GM12878 (cell line): ENCODE measurements at regions not wholly inside any gene's neighbourhood (a gene's known extent, or its start where the extent isn't known, plus 50 kb on each side); places are given as distances from the start of the nearest gene placed in this dataset.

Source experiments
- ATAC-seq: fragments of 200-7000 bp; cut with Tn5 transposase; 3 replicates; pipeline ENCODE4 v1.9.1; 2020; ENCODE audit warnings: mild to moderate bottlenecking, moderate library complexity
- BruUV-seq: library from RNA; stranded (reverse); fragments of 400-500 nt; replicated peaks from 2 replicates; lab custom pipeline; 2021; lab: Mats Ljungman, UMichigan
- CTCF ChIA-PET: fragments of 300-600 bp; sonication (Branson Sonifier 250); formaldehyde crosslinking; extraction: SDS; loops from one replicate; lab custom pipeline; 2021; ENCODE audit warnings: inconsistent platforms; lab: Yijun Ruan, JAX
- POLR2A ChIA-PET: fragments of 350-600 bp; formaldehyde crosslinking; extraction: SDS; loops from one replicate; lab custom pipeline; 2021; ENCODE audit warnings: inconsistent platforms; lab: Charles Lee
- RAD21 ChIA-PET: fragments of 300-600 bp; sonication (Branson Sonifier 250); formaldehyde crosslinking; loops from one replicate; lab custom pipeline; 2023; ENCODE audit warnings: antibody characterized with exemption; ENCODE audit not compliant: unreplicated experiment; lab: Charles Lee
- SMC1A ChIA-PET: fragments of 300-600 bp; sonication (Branson Sonifier 250); formaldehyde crosslinking; loops from one replicate; lab custom pipeline; 2023; ENCODE audit not compliant: unreplicated experiment, uncharacterized antibody; lab: Charles Lee
- DNase-seq: peaks from one replicate; pipeline ENCODE4 v3.0.0-alpha.2; 2011; ENCODE audit warnings: low read depth, low spot score
- FAIRE-seq: peaks from 3 replicates; lab custom pipeline; 2011; peaks lifted over from hg19 to GRCh38; lab: Jason Lieb, UNC
- H2AFZ ChIP-seq: 2 replicates; pipeline ENCODE4 v1.6.0; 2011; ENCODE audit warnings: low read depth, low read length, control low read depth; ENCODE audit not compliant: control insufficient read depth
- H3K27ac ChIP-seq: 2 replicates; pipeline ENCODE4 v1.5.1; 2011; ENCODE audit warnings: control low read depth; ENCODE audit not compliant: control insufficient read depth, insufficient read depth
- H3K27me3 ChIP-seq, 2 experiments: replicated peaks in 1 of 2; 2 replicates each; pipeline versions ENCODE4 v1.6.0 to v1.6.1; 2011; ENCODE audit warnings: low read length in 1 of 2; ENCODE audit not compliant: control insufficient read depth in 2 of 2, insufficient read depth in 2 of 2
- H3K36me3 ChIP-seq, 2 experiments: 2 replicates each; pipeline ENCODE4 v1.5.1; 2011; ENCODE audit warnings: low read length in 1 of 2; ENCODE audit not compliant: control insufficient read depth in 2 of 2, insufficient read depth in 2 of 2
- H3K4me1 ChIP-seq: 2 replicates; pipeline ENCODE4 v1.6.1; 2011; ENCODE audit warnings: mild to moderate bottlenecking, low read length, moderate library complexity, mixed read lengths; ENCODE audit not compliant: control insufficient read depth, insufficient read depth
- H3K4me2 ChIP-seq: 2 replicates; pipeline ENCODE4 v1.6.0; 2011; ENCODE audit warnings: control low read depth; ENCODE audit not compliant: control insufficient read depth, insufficient read depth
- H3K4me3 ChIP-seq: fragments of 200-600 bp; sonication (generic); 2 replicates; pipeline ENCODE4 v1.5.1; 2016
- H3K79me2 ChIP-seq: 2 replicates; pipeline ENCODE4 v1.6.0; 2011; ENCODE audit warnings: low read length; ENCODE audit not compliant: control insufficient read depth, insufficient read depth
- H3K9ac ChIP-seq: 2 replicates; pipeline ENCODE4 v1.8.0; 2011; ENCODE audit warnings: low read length, control low read depth, mixed read lengths; ENCODE audit not compliant: control insufficient read depth, insufficient read depth
- H3K9me3 ChIP-seq: replicated peaks from 3 replicates; pipeline ENCODE4 v1.5.1; 2011; ENCODE audit warnings: mild to moderate bottlenecking, low read length; ENCODE audit not compliant: control insufficient read depth, insufficient read depth
- H4K20me1 ChIP-seq: 2 replicates; pipeline ENCODE4 v1.6.0; 2011; ENCODE audit not compliant: control insufficient read depth, insufficient read depth
- ATF7 ChIP-seq: fragments of 450-650 bp; IDR thresholded peaks from 2 replicates; pipeline ENCODE4 v1.6.1; 2016; ENCODE audit warnings: low read depth, mild to moderate bottlenecking
- IRF4 ChIP-seq: IDR thresholded peaks from 2 replicates; pipeline ENCODE4 v1.6.1; 2011; ENCODE audit warnings: low read depth, low read length
- KDM1A ChIP-seq: fragments of 200-600 bp; sonication (generic); IDR thresholded peaks from 2 replicates; pipeline ENCODE4 v1.6.1; 2016; ENCODE audit warnings: borderline replicate concordance
- MYC ChIP-seq: IDR thresholded peaks from 2 replicates; pipeline ENCODE4 v1.6.1; 2011; ENCODE audit warnings: mild to moderate bottlenecking, low read length, moderate library complexity, inconsistent platforms; ENCODE audit not compliant: insufficient read depth, insufficient replicate concordance, insufficient read length, severe bottlenecking
- PAX8 ChIP-seq: fragments of 450-650 bp; IDR thresholded peaks from 2 replicates; pipeline ENCODE4 v1.6.1; 2017; ENCODE audit warnings: mild to moderate bottlenecking, moderate library complexity
- RUNX3 ChIP-seq: IDR thresholded peaks from 2 replicates; pipeline ENCODE4 v1.6.1; 2012; ENCODE audit warnings: low read length, inconsistent platforms
- TCF3 ChIP-seq: IDR thresholded peaks from 2 replicates; pipeline ENCODE4 v1.6.1; 2012; ENCODE audit warnings: low read depth, mild to moderate bottlenecking, low read length, borderline replicate concordance; ENCODE audit not compliant: insufficient read depth
- WGBS: methylation state at CpG from one replicate; pipeline ENCODE4 v1.1.6; 2016; ENCODE audit warnings: low lambda C conversion rate; ENCODE audit not compliant: insufficient replicate concordance, insufficient coverage; ENCODE audit errors: missing lambda C conversion rate; 5-methylcytosine and 5-hydroxymethylcytosine counted together
- in situ Hi-C: fragments of 300-500 bp; cut with MboI; formaldehyde crosslinking; loops from 9 replicates; pipeline ENCODE4 v1.14.3; 2018; ENCODE audit warnings: mixed read lengths
- intact Hi-C: fragments of 100-400 bp; cut with micrococcal nuclease; formaldehyde crosslinking; loops from one replicate; pipeline ENCODE4 v1.14.2; 2022; ENCODE audit not compliant: unreplicated experiment
- TF ChIP-seq, protein P1 (sequence below): IDR thresholded peaks from 2 replicates; pipeline ENCODE4 v1.6.1; 2012; ENCODE audit warnings: mild to moderate bottlenecking, low read depth, low read length

DNA sequence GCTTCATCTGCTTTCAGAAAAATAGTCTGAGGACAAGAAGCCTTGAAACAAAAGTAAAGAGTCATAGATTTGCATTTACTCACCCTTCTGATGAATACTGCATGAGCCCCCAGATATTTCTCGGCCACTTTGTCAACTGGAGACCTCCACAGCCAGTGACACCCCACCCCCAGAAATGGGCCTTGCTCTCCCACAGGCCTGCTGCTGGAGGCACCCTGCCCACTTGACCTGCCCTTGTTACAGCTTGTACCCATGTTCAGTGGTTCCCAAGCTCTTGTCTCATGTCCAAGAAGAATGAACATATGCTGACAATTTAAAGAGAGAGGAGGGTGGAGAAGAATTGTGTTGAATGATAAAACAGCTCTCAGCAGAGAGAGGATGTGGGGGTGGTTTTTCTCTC is 225.1 kb downstream of the DCAF12L2 start:
- H3K79me2 ChIP-seq, result no peaks in the 10 kb centered on the region
- H3K4me2 ChIP-seq, result no peak overlapping the region
- ChIA-PET RAD21 (no interaction called here), SMC1A (no interaction called here), CTCF (no interaction called here), POLR2A (no interaction called here)
- no peak overlapping the region for H3K9ac ChIP-seq
- no peaks in the 10 kb centered on the region for H4K20me1 ChIP-seq
- TF ChIP-seq MYC, result no peak
- TF ChIP-seq IRF4, result no peak
- no peak for TF ChIP-seq TCF3
- no peak for TF ChIP-seq KDM1A
- TF ChIP-seq RUNX3, result no peak
- TF ChIP-seq, protein P1, sequence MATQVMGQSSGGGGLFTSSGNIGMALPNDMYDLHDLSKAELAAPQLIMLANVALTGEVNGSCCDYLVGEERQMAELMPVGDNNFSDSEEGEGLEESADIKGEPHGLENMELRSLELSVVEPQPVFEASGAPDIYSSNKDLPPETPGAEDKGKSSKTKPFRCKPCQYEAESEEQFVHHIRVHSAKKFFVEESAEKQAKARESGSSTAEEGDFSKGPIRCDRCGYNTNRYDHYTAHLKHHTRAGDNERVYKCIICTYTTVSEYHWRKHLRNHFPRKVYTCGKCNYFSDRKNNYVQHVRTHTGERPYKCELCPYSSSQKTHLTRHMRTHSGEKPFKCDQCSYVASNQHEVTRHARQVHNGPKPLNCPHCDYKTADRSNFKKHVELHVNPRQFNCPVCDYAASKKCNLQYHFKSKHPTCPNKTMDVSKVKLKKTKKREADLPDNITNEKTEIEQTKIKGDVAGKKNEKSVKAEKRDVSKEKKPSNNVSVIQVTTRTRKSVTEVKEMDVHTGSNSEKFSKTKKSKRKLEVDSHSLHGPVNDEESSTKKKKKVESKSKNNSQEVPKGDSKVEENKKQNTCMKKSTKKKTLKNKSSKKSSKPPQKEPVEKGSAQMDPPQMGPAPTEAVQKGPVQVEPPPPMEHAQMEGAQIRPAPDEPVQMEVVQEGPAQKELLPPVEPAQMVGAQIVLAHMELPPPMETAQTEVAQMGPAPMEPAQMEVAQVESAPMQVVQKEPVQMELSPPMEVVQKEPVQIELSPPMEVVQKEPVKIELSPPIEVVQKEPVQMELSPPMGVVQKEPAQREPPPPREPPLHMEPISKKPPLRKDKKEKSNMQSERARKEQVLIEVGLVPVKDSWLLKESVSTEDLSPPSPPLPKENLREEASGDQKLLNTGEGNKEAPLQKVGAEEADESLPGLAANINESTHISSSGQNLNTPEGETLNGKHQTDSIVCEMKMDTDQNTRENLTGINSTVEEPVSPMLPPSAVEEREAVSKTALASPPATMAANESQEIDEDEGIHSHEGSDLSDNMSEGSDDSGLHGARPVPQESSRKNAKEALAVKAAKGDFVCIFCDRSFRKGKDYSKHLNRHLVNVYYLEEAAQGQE, result no peak
- TF ChIP-seq ATF7, result no peak
- TF ChIP-seq PAX8, result no peak
- no peaks in the 10 kb centered on the region for H3K9me3 ChIP-seq
- in situ Hi-C loops (no loop called here), intact Hi-C loops (no loop called here)
- no peak for FAIRE-seq
- H3K4me1 ChIP-seq, result no peaks in the 10 kb centered on the region
- DNase-seq, result no peak
- ATAC-seq, result no peak
- BruUV-seq, result no TSS peak
- WGBS, result 0% methylated on average over 1 of the region's 1 CpG
- no peak overlapping the region for H3K27ac ChIP-seq
- H3K27me3 ChIP-seq, result no peaks in the 10 kb centered on the region
- no peaks in the 10 kb centered on the region for H3K36me3 ChIP-seq
- no peak overlapping the region for H2AFZ ChIP-seq
- no peak overlapping the region for H3K4me3 ChIP-seq
